ENCODE measurements at regions not wholly inside any gene's neighbourhood (a gene's known extent, or its start where the extent isn't known, plus 50 kb on each side); places are given as distances from the start of the nearest gene placed in this dataset.
"Not testable (repeated sequence)": the region's sequence is repeated elsewhere in the genome, so short reads cannot be mapped to it uniquely, and the experiment has no call there.

GRCh38 chr7:131638641-131639430, 82.4 kb upstream of the PODXL start:
- no peak for DNase-seq (ENCODE audit: low read depth in 2 of 2)

GRCh38 chr7:131637859-131638258, 81.4 kb upstream of the PODXL start:
- DNase-seq (ENCODE audit: low read depth in 2 of 2) = no peak

DNA sequence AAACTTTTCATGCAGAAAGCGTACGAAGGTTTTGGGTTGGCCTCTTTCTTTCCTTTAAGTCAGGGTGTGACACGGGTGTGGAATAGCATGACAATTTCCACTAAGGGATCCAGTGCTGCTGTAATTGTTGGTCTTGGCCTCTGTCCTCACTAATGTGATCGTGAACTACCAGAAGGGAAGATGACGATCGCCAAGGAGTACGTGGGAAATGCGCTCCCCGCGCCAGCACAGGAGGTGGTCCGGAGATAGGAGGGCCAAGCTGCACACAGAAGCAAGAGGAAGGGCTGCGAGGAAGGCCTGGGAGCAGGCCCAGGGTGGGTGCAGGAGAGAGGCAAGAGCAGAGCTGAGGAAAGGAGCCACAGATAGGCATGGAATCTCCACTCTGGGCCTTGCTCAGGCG, 79.7 kb upstream of the PODXL start:
- no peak for DNase-seq (ENCODE audit: low read depth in 2 of 2)

DNA sequence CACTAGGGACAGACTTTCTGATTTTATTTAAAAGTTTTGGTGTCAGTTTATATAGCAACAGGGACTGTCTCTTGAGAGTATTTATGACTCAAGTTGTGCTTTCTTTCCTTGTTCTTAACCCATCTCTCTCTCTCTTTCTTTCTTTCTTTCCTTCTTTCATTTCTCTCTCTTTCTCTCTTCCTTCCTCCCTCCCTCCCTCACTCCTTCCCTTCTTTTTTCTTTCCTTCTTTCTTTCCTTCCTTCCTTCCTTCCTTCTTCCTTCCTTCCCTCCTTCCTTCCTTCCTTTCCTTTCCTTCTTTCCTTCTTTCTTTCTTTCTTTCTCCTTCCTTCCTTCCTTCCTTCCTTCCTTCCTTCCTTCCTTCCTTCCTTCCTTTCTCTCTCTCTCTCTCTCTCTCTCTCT, 77.8 kb upstream of the PODXL start:
- DNase-seq (ENCODE audit: low read depth in 2 of 2) = not testable (repeated sequence)

DNA sequence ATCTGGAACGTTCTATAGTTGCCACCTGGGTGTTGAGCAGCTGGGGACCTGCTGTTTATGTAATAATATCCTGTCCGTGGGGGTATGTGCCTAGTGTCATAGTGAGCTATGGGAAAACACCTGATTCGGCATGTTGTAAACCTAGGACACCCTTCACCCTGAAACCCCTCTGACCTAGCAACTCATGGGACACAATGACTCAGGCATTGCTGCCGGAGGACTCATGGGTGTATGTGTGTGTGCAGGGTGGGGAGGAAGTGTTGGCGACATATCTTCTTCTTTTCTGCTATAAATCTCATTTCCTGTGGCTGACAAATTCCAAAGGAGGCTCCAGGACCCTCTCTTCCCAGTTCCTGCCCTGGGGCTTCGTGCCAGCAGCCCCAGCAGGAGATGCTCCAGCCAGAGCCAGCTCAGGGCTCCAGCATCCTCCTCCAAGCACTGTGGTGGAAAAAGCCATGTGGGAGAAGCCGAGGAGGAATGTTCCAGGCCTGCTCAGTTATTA, 77.0 kb upstream of the PODXL start:
- DNase-seq (ENCODE audit: low read depth in 2 of 2) = no peak

- no peak for DNase-seq (ENCODE audit: low read depth in 2 of 2)
Observed at GRCh38 chr7:131630427-131630826, 74.0 kb upstream of the PODXL start.

DNA sequence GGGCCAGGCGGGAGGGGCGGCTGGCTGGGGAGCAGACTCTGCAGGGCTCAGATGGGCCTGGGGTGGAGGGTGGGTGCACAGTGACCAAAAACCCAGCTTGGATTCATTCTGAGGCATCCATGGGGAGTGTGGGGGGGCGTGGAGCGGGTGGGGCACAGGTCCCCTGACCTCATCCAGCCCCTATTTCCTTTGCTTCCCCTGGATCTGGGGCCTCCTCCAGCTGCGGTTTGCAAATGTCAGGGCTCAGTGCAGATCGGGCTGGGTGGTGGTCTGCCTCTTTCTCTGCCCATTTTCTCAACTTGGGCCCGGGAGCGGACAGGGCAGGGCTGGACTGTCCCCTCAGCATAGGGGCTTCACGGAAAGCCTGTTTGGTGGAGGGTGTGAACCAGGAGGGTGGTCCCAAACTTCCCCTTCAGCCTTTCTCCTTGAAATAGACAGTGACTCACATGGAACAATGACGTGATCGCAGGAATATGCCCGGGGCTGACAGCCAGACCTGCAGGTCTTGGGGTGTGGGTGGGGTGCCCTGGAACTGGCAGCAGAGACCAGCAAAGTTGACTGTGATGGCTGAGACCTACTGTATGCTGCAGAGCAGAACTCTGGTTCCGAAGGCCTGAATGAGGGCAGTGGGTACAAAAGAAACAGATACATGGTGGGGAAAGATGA, 72.9 kb upstream of the PODXL start:
- no peak for DNase-seq (ENCODE audit: low read depth in 2 of 2)

GRCh38 chr7:131628634-131629033, 72.2 kb upstream of the PODXL start:
- no peak for DNase-seq (ENCODE audit: low read depth in 2 of 2)

- DNase-seq (ENCODE audit: low read depth in 2 of 2) = no peak
Observed at GRCh38 chr7:131627735-131628190, 71.3 kb upstream of the PODXL start.

- DNase-seq (ENCODE audit: low read depth in 2 of 2) = no peak
Observed at GRCh38 chr7:131626643-131627042, 70.2 kb upstream of the PODXL start.

DNA sequence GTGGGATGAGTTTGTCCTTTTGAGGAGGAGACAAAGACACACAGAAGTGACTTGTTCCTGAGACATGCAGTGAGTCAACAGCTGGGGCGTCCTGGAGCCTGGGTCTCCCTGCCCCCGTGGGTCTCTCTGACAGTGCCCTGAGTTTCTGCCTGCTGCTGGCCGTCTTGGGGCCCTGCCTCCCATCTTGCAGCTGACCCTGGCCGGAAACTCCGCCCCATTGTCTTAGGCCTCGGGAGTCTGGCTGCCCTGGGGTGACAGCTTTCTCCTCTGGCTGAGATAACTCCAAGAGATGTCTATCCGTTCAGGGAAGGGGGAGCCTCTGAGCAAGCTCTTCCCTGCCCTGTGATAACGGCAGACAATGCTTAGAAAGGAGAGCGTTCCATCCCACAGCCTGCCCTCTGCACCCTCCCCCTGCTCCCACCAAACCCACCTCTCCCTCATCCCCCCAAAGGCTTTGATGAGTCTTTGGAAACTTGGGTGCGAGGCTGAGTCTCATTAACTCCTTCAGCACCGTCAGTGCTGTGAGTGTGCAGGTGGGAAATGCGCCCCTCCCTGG, 69.5 kb upstream of the PODXL start:
- DNase-seq (ENCODE audit: low read depth in 2 of 2) = no peak

GRCh38 chr7:131625345-131625744, 68.9 kb upstream of the PODXL start:
- DNase-seq (ENCODE audit: low read depth in 2 of 2) = not testable (repeated sequence)

- DNase-seq (ENCODE audit: low read depth in 2 of 2) = no peak
Observed at GRCh38 chr7:131624536-131624935, 68.1 kb upstream of the PODXL start.

DNA sequence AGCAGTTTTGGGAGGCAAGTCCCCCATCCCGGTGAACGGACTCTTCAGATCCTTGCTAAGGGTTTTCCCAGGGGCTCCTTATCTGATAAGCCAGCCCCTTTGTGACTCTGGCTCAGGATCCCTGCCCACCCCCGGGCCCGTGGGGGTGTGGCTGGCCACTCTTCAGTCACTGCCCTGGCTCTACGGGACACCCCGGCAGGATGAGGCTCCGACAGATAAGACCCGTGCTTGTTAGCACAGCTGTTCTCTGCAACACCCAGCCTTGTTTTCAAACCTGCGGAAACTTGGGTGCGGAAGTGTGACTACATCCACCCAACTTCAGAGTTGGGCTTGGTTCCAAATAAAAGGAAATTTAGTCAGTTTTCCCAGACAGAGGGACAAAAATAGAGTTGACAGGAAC, 66.7 kb upstream of the PODXL start:
- no peak for DNase-seq (ENCODE audit: low read depth in 2 of 2)

DNA sequence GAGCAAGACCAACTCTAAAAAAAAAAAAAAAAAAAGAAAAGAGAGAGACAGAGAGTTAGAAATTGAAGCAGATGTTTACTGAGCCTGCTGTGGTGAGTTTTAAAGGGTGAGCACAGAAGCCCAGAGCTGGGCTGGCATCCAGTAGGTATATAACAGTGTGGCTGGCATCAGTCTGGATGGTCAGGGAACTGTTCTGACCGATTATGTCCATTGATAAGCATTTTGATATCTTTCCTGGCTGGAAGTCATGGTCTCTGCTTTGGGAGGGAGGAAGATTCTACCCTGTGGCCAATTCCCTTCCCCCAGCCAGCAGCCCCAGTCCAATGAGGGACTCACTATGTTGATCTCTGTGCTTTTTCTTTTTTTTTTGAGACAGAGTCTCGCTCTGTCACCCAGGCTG, 65.2 kb upstream of the PODXL start:
- no peak for DNase-seq (ENCODE audit: low read depth in 2 of 2)

DNA sequence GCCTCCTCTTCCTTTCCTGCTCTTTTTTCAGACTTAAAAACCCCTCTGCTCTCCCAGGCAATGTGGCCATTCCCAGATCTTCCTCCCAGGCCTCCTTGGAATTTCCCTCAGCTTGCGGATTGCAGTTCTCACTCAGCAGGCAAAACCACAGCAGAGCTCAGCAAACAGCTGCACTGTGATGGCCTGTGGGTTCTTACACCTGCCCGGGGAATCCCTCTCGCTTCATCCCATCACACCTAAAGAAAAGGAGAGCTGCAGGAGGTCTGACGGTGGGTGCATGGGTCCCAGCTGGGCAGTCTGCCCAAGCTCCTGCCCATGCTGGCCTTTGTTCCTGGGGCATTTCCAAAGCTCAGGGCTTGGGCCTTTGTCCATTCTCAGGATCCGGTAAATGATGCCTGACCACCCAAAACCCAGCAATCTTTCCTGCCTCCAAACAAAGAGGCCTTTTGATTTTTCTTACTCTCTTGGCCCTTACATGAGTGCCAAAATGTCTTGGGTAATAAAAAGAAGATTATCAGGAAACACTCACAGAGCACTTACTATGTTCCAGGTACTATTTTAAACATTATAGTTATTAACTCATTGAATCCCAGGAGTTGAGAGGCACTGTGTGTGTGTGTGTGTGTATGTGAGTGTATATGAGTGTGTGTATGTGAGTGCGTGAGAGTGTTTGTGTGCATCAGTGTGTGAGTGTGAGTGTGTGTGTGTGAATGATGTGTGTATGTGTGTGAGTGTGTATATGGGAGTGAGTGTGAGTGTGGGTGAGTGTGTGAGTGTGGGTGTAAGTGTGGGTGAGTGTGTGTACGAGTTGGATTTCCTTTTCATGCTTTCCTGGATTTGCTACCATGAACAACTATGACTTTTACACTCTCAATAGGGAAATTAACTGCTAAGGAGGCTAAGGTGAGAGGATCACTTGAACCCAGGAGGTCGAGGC, 64.5 kb upstream of the PODXL start:
- no peak for DNase-seq (ENCODE audit: low read depth in 2 of 2)

DNA sequence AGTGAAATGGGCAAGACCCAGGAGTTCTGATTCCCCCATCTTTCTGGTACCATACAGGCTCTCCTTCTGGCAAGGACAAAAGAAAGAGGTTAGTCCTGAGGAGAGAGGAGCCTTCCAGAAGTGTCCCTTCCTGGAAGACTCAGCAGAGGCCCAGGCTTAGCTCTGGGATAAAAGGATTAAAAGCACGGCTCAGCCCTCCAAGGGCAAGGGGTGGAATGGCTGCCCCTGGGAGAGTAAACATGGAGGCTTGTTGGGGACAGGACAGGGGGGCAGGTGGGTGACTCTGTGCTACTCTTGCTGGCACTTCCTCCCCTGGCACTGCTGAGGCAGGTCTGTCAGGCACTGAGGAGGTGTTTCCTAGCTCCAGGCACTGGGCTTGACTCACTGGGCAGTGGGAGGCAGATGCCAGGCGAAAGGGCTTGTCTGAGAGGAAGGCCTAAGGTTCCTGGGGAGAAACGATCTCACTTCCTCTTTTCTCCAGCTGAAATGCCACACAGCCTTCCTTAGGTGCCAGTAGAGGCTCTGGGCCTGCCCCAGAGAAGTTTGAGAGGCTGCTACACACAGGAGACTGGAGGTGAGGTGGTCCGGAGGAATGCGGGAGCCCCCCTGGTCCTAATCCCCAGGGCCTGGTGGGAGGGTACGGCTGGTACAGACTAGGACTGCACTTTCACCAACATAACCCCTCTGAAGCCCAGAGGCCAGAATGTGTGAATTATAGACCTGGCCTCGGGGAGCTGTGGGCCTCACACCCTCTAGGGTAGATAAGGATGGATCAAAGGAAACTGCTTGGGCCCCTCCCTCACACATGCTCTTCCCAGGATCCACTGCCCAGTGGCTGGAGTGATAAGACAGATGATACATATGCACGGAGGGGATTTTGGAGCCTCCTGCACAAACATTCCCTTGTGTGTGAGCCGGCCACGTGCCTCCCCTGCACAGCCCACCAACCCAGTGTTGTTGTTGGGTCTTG, 63.2 kb upstream of the PODXL start:
- DNase-seq (ENCODE audit: low read depth in 2 of 2) = no peak

- DNase-seq (ENCODE audit: low read depth in 2 of 2) = no peak
Observed at GRCh38 chr7:131618391-131618790, 62.0 kb upstream of the PODXL start.

- no peak for DNase-seq (ENCODE audit: low read depth in 2 of 2)
Observed at GRCh38 chr7:131616487-131617200, 60.2 kb upstream of the PODXL start.

DNA sequence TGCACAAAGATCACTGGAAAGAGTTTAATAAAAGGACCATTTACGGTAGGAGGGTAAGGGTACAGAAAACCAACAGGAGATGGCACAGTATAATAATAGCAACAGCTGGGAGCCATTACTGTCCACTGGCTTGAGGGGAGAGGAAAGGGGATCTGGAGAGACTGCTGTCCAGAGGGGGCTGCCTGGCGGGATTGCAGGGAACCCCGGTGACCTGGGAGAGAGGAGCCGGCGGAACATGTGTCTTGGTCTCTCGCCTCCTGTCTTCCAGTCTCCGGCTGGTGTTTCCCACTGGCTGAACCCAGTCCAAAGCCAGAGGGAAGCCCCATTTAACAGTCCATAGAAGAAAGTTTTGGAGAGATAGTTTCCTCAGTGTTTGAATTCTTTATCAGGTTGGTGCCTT, 57.5 kb upstream of the PODXL start:
- DNase-seq (ENCODE audit: low read depth in 2 of 2) = no peak

Measured in stimulated activated CD8-positive, alpha-beta memory T cell treated with anti-CD3 and anti-CD28 coated beads, Interleukin-7, amount 100 ng/mL, for 1 hour (primary cell).